K562 (cell line): ENCODE measurements at regions not wholly inside any gene's neighbourhood (a gene's known extent, or its start where the extent isn't known, plus 50 kb on each side); places are given as distances from the start of the nearest gene placed in this dataset.

ENCODE experiments used
- CHD1 ChIP-seq: fragments of 200-600 bp; sonication (generic); IDR thresholded peaks from one replicate; pipeline ENCODE4 v1.6.1; 2012; ENCODE audit warnings: mild to moderate bottlenecking, moderate library complexity, low read length, inconsistent platforms
- ILK ChIP-seq: fragments of 450-650 bp; IDR thresholded peaks from 2 replicates; pipeline ENCODE4 v1.6.1; 2016; ENCODE audit warnings: missing genetic modification characterization, low read depth, mild to moderate bottlenecking, missing compliant biosample characterization, moderate library complexity, borderline replicate concordance
- POLR2AphosphoS5 ChIP-seq: IDR thresholded peaks from 2 replicates; pipeline ENCODE4 v1.6.1; 2011; ENCODE audit warnings: mild to moderate bottlenecking, low read depth, low read length, moderate library complexity; ENCODE audit not compliant: control insufficient read depth, insufficient read depth
- SLC30A9 ChIP-seq: fragments of 250-450 bp; sonication (Bioruptor Pico); IDR thresholded peaks from 2 replicates; pipeline ENCODE4 v1.8.0; 2022; ENCODE audit warnings: mild to moderate bottlenecking, moderate library complexity
- TF ChIP-seq, protein P1 (sequence below): fragments of 250-450 bp; sonication (Bioruptor Pico); IDR thresholded peaks from 2 replicates; pipeline ENCODE4 v1.5.0; 2020; ENCODE audit warnings: mild to moderate bottlenecking, borderline replicate concordance
- TF ChIP-seq, protein P2 (sequence below), 3 experiments: IDR thresholded peaks in 2 of 3; conservative IDR thresholded peaks in 1 of 3; 2 replicates each; pipeline ENCODE4 v1.5.1; 2011 to 2012; ENCODE audit warnings: low read length in 3 of 3, mild to moderate bottlenecking in 3 of 3, control low read depth in 2 of 3, improper control_type of control experiment in 1 of 3, inconsistent platforms in 1 of 3, low read depth in 1 of 3, mixed read lengths in 1 of 3, moderate library complexity in 1 of 3; ENCODE audit not compliant: insufficient read depth in 2 of 3

DNA sequence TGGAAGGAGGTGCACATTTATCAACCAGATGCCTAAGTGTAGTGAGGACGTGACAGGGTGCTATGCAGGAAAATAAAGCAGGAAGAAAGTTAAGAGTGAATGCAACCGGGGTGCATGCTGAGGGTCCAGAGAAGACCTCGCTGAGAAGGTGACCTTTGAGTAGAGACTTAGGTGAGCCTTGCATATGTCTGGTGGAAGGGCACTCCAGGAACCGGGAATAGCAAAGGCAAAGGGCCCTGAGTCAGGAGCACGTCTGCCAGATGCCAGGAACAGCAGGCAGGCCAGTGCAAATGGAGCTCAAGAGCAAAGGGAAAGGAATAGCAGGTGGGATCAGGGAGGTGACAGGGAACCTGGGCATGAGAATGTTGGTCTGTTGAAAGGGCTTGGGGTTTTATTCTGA lies 445.5 kb downstream of the PREX1 start:
- TF ChIP-seq, protein P1, sequence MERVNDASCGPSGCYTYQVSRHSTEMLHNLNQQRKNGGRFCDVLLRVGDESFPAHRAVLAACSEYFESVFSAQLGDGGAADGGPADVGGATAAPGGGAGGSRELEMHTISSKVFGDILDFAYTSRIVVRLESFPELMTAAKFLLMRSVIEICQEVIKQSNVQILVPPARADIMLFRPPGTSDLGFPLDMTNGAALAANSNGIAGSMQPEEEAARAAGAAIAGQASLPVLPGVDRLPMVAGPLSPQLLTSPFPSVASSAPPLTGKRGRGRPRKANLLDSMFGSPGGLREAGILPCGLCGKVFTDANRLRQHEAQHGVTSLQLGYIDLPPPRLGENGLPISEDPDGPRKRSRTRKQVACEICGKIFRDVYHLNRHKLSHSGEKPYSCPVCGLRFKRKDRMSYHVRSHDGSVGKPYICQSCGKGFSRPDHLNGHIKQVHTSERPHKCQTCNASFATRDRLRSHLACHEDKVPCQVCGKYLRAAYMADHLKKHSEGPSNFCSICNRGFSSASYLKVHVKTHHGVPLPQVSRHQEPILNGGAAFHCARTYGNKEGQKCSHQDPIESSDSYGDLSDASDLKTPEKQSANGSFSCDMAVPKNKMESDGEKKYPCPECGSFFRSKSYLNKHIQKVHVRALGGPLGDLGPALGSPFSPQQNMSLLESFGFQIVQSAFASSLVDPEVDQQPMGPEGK (CRISPR knock-in tag): no peak
- TF ChIP-seq CHD1 (no peak), SLC30A9 (CRISPR knock-in tag) (no peak), ILK (tag) (no peak), POLR2AphosphoS5 (no peak)
- TF ChIP-seq, protein P2, sequence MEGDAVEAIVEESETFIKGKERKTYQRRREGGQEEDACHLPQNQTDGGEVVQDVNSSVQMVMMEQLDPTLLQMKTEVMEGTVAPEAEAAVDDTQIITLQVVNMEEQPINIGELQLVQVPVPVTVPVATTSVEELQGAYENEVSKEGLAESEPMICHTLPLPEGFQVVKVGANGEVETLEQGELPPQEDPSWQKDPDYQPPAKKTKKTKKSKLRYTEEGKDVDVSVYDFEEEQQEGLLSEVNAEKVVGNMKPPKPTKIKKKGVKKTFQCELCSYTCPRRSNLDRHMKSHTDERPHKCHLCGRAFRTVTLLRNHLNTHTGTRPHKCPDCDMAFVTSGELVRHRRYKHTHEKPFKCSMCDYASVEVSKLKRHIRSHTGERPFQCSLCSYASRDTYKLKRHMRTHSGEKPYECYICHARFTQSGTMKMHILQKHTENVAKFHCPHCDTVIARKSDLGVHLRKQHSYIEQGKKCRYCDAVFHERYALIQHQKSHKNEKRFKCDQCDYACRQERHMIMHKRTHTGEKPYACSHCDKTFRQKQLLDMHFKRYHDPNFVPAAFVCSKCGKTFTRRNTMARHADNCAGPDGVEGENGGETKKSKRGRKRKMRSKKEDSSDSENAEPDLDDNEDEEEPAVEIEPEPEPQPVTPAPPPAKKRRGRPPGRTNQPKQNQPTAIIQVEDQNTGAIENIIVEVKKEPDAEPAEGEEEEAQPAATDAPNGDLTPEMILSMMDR (IDR thresholded peaks at IDR 0.05 in 2 of 3, conservative IDR thresholded peaks at IDR 0.05 in 1 of 3; ENCODE audit: insufficient read depth in 2 of 3, low read depth in 1 of 3, low read length in 3 of 3): no peak
